Activated CD4-positive, alpha-beta T cell treated with anti-CD3 and anti-CD28 coated beads, Interleukin-2, amount 50 U/mL, for 48 hours (primary cell): ENCODE measurements at regions not wholly inside any gene's neighbourhood (a gene's known extent, or its start where the extent isn't known, plus 50 kb on each side); places are given as distances from the start of the nearest gene placed in this dataset.

Source experiments
- DNase-seq, 2 experiments: peaks; one replicate each; pipeline ENCODE4 v3.0.0-alpha.2; 2020

GRCh38 chr4:43837604-43838003 is 611.0 kb downstream of the KCTD8 start:
- DNase-seq = no peak

GRCh38 chr4:43842594-43842993 is 606.0 kb downstream of the KCTD8 start:
- DNase-seq = no peak

GRCh38 chr4:43843501-43843900 is 605.1 kb downstream of the KCTD8 start:
- no peak for DNase-seq

- no peak for DNase-seq
Observed at GRCh38 chr4:43846111-43846587, 602.5 kb downstream of the KCTD8 start.

- DNase-seq = no peak
Observed at GRCh38 chr4:43853565-43854264, 594.9 kb downstream of the KCTD8 start.

GRCh38 chr4:43855283-43855682 is 593.3 kb downstream of the KCTD8 start:
- DNase-seq = no peak

GRCh38 chr4:43864616-43865146 is 583.9 kb downstream of the KCTD8 start:
- DNase-seq = no peak

GRCh38 chr4:43867908-43868307 is 580.7 kb downstream of the KCTD8 start:
- no peak for DNase-seq

GRCh38 chr4:43875655-43876054 is 573.0 kb downstream of the KCTD8 start:
- no peak for DNase-seq

GRCh38 chr4:43882470-43882869 is 566.1 kb downstream of the KCTD8 start:
- DNase-seq = no peak

GRCh38 chr4:43886196-43886595 is 562.4 kb downstream of the KCTD8 start:
- no peak for DNase-seq

GRCh38 chr4:43898836-43899235 is 549.8 kb downstream of the KCTD8 start:
- no peak for DNase-seq

- DNase-seq = no peak
Observed at GRCh38 chr4:43903456-43903855, 545.2 kb downstream of the KCTD8 start.

- DNase-seq = no peak
Observed at GRCh38 chr4:43918377-43918776, 530.2 kb downstream of the KCTD8 start.

- no peak for DNase-seq
Observed at GRCh38 chr4:43932448-43932847, 516.2 kb downstream of the KCTD8 start.

GRCh38 chr4:43943998-43944397 is 504.6 kb downstream of the KCTD8 start:
- DNase-seq = no peak

- DNase-seq = no peak
Observed at GRCh38 chr4:43959976-43960375, 488.6 kb downstream of the KCTD8 start.

- DNase-seq = no peak
Observed at GRCh38 chr4:43968011-43968410, 480.6 kb downstream of the KCTD8 start.

GRCh38 chr4:43983610-43984009 is 465.0 kb downstream of the KCTD8 start:
- no peak for DNase-seq

- DNase-seq = no peak
Observed at GRCh38 chr4:43987331-43987944, 461.2 kb downstream of the KCTD8 start.

- no peak for DNase-seq
Observed at GRCh38 chr4:43990551-43990950, 458.1 kb downstream of the KCTD8 start.

- no peak for DNase-seq
Observed at GRCh38 chr4:43990963-43991362, 457.6 kb downstream of the KCTD8 start.

GRCh38 chr4:43992552-43992951 is 456.1 kb downstream of the KCTD8 start:
- DNase-seq = no peak

GRCh38 chr4:43993196-43993902 is 455.3 kb downstream of the KCTD8 start:
- no peak for DNase-seq
